ENCODE measurements at regions not wholly inside any gene's neighbourhood (a gene's known extent, or its start where the extent isn't known, plus 50 kb on each side); places are given as distances from the start of the nearest gene placed in this dataset.

DNA sequence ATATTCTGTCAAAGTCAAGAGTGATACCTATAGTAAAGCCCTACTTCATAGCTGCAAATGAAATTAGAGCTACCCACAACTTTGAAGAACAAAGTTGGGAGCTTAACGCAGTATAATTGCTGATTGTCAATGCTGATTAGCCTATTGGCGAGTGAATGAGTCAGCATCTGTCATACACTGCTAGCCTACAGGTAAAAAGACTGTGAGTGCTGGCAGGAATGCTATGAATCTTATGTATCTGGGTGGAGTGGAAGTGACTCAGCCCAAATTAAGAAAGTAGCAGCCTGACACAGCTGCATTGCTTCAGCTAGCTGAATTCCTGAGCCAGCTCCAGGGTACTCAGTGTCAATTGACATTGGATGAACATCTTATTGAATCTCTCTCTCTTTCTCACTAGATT lies 179.4 kb upstream of the DCC start:
- Histone ChIP-seq H2BK5ac (ENCODE audit: low read depth, low read length) (no peak overlapping the region), H4K8ac (ENCODE audit: extremely low read depth, insufficient read depth, low read length) (no peak overlapping the region), H3K36me3 (ENCODE audit: control insufficient read depth in 2 of 4, insufficient read depth in 4 of 4, low read length in 3 of 4) (no peaks in the 10 kb centered on the region), H4K20me1 (replicated peaks in 1 of 2; ENCODE audit: control insufficient read depth in 1 of 2, insufficient read depth in 2 of 2, low read length in 2 of 2) (no peaks in the 10 kb centered on the region), H3K4me2 (ENCODE audit: insufficient read depth in 1 of 2, low read depth in 2 of 2, low read length in 2 of 2) (no peak overlapping the region), H2BK20ac (ENCODE audit: low read length) (no peak overlapping the region), H3K27me3 (replicated peaks in 1 of 4; ENCODE audit: control insufficient read depth in 3 of 4, extremely low read depth in 1 of 4, insufficient read depth in 3 of 4, low read length in 3 of 4) (no peaks in the 10 kb centered on the region), H3K4me3 (ENCODE audit: extremely low read depth in 1 of 4, insufficient read depth in 2 of 4, low read depth in 3 of 4, low read length in 4 of 4) (no peak overlapping the region), H4K91ac (replicated peaks; ENCODE audit: insufficient read length, low read length) (no peak overlapping the region), H2BK120ac (replicated peaks; ENCODE audit: low read depth, low read length) (no peak overlapping the region), H3K4ac (replicated peaks; ENCODE audit: insufficient read length, low read depth, low read length) (no peak overlapping the region), H3K9me3 (ENCODE audit: insufficient read depth in 2 of 2, low read depth in 1 of 2, low read length in 1 of 2) (peaks cover 6 to 7% of the 10 kb centered on the region in 2 experiments), H3K23ac (ENCODE audit: insufficient read length) (no peak overlapping the region), H2AFZ (ENCODE audit: low read length) (no peak overlapping the region), H2BK15ac (ENCODE audit: low read length) (no peak overlapping the region), H3K56ac (replicated peaks; ENCODE audit: insufficient read length, low read depth, low read length) (no peak overlapping the region), H3K14ac (ENCODE audit: insufficient read length) (no peak overlapping the region), H2BK12ac (ENCODE audit: low read depth, low read length) (no peak overlapping the region), H3K79me2 (ENCODE audit: control insufficient read depth in 1 of 2, insufficient read depth in 2 of 2, low read length in 2 of 2) (no peaks in the 10 kb centered on the region), H3K23me2 (ENCODE audit: low read depth, low read length) (no peaks in the 10 kb centered on the region), H3K18ac (ENCODE audit: extremely low read depth, low read length) (no peak overlapping the region), H3K9ac (replicated peaks in 1 of 4; ENCODE audit: extremely low read depth in 1 of 4, low read depth in 3 of 4, low read length in 3 of 4) (no peak overlapping the region), H3K79me1 (ENCODE audit: low read depth, low read length) (no peaks in the 10 kb centered on the region), H3K27ac (ENCODE audit: low read depth, low read length) (no peak overlapping the region), H4K5ac (ENCODE audit: insufficient read length, low read depth, low read length) (no peak overlapping the region), H3K4me1 (replicated peaks in 1 of 4; ENCODE audit: control insufficient read depth in 3 of 4, insufficient read depth in 4 of 4, low read length in 3 of 4) (no peaks in the 10 kb centered on the region), H2AK5ac (ENCODE audit: low read depth, low read length) (no peak overlapping the region)
- WGBS, 2 experiments (ENCODE audit: extremely low coverage in 1 of 2, insufficient coverage in 1 of 2, insufficient read length in 1 of 2, insufficient replicate concordance in 2 of 2, low coverage in 1 of 2, low lambda C conversion rate in 2 of 2, missing lambda C conversion rate in 1 of 2), result 93% methylated on average over 2 of the region's 2 CpGs; no CpG with 5 or more reads in 1 of the 2 experiments
- ChIA-PET CTCF (ENCODE audit: partially characterized antibody) (no interaction called here), POLR2A (ENCODE audit: partially characterized antibody) (no interaction called here)
- DNase-seq (ENCODE audit: low read depth in 1 of 2, low spot score in 2 of 2) (peak in 1 of 2 experiments; percentile 15), FAIRE-seq (peak; percentile 13)
- TF ChIP-seq KDM1A (IDR thresholded peaks at IDR 0.05; ENCODE audit: borderline replicate concordance, low read length), result no peak
- TF ChIP-seq NRF1 (IDR thresholded peaks at IDR 0.05; ENCODE audit: low read depth, low read length), result no peak
- no peak for TF ChIP-seq CEBPB (IDR thresholded peaks at IDR 0.05; ENCODE audit: low read depth, low read length)
- TF ChIP-seq TEAD4 (IDR thresholded peaks at IDR 0.05; ENCODE audit: low read depth, low read length), result peak; percentile 73
- no peak for TF ChIP-seq SP2 (IDR thresholded peaks at IDR 0.05; ENCODE audit: low read length)
- peak; percentile 49; the same call in 1 of the 2 replicates for TF ChIP-seq JUND (IDR thresholded peaks at IDR 0.05; ENCODE audit: low read length)
- TF ChIP-seq BRCA1 (IDR thresholded peaks at IDR 0.05; ENCODE audit: low read depth, low read length), result no peak
- peak; percentile 96 for TF ChIP-seq BACH1 (IDR thresholded peaks at IDR 0.05; ENCODE audit: low read length)
- no peak for TF ChIP-seq JUN (IDR thresholded peaks at IDR 0.05; ENCODE audit: low read depth, low read length)
- TF ChIP-seq SIRT6 (IDR thresholded peaks at IDR 0.05; ENCODE audit: low read length), result no peak
- no peak for TF ChIP-seq KDM4A (IDR thresholded peaks at IDR 0.05; ENCODE audit: low read depth, low read length, severe bottlenecking)
- TF ChIP-seq, protein P1, sequence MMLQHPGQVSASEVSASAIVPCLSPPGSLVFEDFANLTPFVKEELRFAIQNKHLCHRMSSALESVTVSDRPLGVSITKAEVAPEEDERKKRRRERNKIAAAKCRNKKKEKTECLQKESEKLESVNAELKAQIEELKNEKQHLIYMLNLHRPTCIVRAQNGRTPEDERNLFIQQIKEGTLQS (IDR thresholded peaks at IDR 0.05; ENCODE audit: insufficient read depth, low read depth, low read length), result no peak
- TF ChIP-seq RNF2 (IDR thresholded peaks at IDR 0.05; ENCODE audit: borderline replicate concordance, low read depth, low read length, missing control alignments, poor library complexity, severe bottlenecking), result no peak
- no peak for TF ChIP-seq SIX5 (IDR thresholded peaks at IDR 0.05; ENCODE audit: low read depth, low read length)
- TF ChIP-seq POLR2A (IDR thresholded peaks at IDR 0.05; ENCODE audit: control extremely low read depth in 1 of 2, low read depth in 2 of 2, low read length in 2 of 2), result no peak
- TF ChIP-seq EZH2 (IDR thresholded peaks at IDR 0.05; ENCODE audit: low read depth, low read length, severe bottlenecking), result no peak
